Germinal center (tissue), 1 donor: ENCODE measurements at regions not wholly inside any gene's neighbourhood (a gene's known extent, or its start where the extent isn't known, plus 50 kb on each side); places are given as distances from the start of the nearest gene placed in this dataset.
"Not testable (repeated sequence)": the region's sequence is repeated elsewhere in the genome, so short reads cannot be mapped to it uniquely, and the experiment has no call there.

Source experiments
- DNase-seq: peaks from one replicate; pipeline ENCODE4 v3.0.0; 2012; ENCODE audit warnings: mixed read lengths, low spot score

DNA sequence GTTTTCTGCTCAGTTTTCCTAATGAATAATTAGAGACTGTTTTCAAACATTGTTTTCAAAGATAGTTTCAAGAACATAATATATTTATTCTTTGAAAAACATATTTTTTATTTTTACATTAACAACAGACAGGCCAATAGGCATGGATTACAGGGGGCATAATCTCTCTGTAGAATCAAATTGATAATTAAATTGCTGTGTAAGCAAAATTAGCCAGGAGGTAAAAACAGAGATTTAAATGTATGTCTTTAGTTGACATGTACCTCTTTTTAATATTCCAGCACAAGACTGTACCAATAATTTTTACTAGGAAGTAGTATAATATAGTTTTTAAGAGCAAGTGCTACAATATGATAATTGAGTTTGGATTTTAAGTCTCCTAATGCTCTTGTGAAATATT, 1444.5 kb downstream of the BRINP3 start:
- no peak for DNase-seq

DNA sequence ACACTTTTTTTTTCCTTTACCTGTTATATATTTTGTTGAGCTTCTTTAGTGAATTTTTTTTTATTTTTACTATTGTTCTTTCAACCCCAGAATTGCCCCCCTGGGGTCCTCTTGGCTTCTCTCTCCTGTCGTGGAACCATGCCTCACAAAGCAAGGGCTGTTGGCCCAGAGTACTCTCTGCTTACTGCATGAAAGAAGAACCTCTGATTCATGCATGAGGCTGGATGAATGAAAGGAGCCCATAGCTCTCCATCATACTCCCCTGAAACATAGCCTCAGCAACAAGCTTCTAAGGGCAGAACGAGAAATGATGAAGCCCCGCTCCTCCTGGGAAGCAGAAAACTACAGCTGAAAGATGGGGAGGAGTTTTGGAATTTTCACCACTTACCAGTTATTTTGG, 1441.0 kb downstream of the BRINP3 start:
- no peak for DNase-seq

DNA sequence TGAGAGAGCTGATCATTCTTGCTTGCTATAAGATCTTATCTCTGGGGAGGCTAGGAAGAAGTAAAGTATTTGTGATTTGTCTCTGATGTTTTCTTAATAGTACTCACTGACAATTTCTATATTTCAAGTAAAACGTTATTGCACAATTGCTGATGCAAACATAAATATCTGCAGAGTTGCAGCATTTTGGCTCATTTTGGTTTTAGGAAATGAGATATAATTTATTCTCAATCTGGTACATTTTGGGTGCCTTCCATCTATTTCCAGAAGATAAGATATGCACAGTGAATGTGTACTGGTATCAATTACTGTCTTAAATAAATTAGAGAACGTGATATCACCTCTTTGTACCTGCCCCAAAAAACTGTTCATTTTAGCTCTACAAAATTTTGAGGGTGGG, 1431.5 kb downstream of the BRINP3 start:
- DNase-seq: no peak

DNA sequence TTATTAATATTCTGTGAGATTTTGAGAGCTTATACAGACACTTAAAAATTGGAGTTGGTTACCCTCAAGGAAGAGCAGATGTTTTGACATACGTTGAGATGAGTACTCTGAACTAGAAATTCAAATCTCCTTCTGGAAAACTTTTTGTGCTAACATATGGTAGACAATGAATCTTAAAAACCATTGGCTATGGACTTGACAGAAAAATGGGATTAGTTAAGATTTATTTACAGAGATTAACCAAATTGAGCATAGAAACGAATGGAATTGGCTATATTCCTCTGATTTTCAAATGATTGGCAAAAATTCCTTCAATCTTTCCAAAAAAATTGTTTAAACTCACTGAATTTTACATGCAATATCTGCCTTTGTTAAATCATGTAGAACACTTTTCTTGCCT, 1392.9 kb downstream of the BRINP3 start:
- DNase-seq: no peak

DNA sequence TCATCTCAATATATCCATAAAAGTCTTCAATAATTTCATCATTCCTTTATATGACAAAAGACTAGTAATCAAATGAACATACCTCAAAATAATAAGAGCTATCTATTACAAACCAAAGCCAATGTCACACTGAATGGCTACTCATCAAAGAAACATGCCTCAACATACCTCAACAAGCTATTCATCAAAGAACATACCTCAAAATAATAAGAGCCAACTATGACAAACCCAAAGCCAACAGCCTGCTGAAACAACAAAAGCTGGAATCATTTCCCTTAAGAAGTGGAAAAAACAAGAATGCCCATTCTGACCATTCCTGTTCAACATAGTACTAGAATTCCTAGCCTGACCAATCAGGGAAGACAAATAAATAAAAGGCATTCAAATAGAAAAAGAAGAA, 1373.7 kb downstream of the BRINP3 start:
- no peak for DNase-seq

DNA sequence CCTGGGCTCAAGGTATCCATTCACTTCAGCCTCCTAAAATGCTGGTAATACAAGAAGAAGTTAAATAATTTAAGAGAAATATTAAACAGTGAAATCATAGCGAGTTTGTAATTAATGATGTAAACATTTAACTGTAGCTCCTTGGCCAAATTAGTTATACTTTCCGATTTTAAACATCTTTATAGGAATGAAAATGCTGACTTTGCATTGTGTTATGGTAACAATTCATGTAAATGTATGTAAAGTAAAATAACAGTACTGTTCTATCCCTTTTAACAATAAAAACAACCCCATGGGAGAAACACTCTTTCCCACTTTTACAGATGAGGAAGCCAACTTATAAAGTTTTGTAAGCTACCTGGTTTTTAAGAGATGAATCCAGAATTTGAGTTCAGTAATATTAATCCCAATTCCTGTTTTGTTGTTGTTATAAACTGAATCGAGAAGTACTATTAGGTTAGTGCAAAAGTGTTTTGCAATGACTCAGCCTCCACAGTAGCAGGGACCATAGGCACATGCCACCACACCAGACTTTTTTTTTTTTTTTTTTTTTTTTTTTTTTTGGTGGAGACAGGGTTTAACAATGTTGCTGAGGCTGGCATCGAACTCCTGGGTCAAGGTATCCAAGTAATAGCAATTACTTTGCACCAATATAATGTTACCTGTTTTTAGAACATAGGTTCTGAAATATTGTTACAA, 1360.4 kb downstream of the BRINP3 start:
- no peak for DNase-seq

DNA sequence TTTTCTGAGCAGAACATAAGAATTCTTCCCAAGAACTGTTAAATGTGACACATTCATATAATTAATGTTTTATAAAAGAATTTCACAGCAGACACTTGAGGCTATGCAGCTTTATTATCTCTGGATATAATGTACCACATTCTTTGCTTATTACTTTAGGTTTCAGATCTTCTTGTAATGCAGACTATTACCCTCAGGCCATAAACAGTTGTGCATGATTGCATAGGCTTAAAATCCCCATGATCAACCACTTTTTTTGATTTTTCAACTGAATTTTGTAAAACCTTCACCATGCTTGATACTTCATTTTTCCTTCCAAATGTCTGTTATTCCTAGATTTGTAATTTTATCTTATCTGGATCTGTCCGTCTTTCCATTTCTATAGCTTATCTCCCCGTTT, 1355.7 kb downstream of the BRINP3 start:
- no peak for DNase-seq

DNA sequence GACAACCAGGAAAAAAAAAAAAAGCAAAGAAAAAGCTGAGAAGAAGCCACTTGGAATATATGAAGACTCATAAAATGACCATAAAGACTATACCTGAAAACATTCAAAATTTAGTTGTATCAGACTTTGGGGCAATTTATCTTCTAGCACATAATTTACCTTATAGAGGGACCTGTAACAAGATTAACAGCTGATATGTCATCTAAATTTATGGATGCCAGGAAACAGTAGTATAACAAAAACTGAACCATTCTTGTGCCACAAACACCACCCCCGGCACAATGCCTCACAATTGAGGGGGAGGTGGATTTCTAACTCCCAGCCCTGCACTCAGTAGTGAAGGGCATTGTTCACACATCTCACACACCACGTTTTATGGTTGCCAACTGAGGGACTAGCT, 1352.0 kb downstream of the BRINP3 start:
- no peak for DNase-seq

DNA sequence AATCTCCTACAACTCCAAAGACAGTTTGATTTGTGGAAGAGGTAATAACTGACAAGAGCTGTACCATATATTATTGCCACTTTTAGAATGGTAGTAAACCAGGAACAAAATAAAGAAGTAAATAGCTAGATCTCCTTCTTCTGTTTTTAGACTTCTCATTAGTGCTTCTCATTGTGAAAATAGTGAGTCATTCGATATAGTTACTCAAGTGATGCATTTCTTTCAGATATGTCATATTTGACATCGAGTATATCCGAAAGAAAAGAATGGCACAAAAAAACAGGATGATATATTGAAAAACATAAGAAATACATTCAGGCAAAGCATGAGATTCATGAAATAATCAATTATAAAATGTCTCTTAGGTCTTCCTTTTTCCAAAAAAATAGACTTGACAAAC, 1346.1 kb downstream of the BRINP3 start:
- no peak for DNase-seq

DNA sequence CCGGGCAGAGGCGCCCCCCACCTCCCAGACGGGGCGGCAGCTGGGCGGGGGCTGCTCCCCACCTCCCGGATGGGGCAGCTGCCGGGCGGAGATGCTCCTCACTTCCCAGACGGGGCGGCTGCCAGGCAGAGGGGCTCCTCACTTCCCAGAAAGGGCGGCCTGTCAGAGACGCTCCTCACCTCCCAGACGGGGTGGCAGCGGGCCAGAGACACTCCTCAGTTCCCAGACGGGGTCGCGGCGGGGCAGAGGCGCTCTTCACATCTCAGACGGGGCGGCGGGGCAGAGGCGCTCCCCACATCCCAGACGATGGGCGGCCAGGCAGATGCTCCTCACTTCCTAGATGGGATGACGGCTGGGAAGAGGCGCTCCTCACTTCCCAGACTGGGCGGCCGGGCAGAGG, 1337.9 kb downstream of the BRINP3 start:
- DNase-seq: not testable (repeated sequence)

DNA sequence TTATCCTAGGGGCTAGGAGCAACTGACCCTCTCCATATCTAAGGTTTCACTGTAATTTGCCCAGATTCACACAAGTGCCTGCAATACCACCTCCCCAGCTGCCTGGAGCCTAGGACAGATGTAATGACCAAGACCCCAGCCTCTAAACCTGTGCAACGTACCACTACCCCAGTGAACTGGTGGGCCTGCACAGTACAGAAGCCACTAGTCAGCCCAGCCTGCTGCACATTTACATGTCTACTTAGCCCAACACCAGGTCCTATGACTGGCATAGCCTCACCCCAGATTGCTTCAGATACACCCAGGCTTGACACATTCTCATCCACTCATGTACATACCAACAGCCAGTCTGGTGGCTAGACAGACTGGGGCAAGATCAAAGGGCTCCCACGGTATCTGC, 1336.6 kb downstream of the BRINP3 start:
- no peak for DNase-seq

DNA sequence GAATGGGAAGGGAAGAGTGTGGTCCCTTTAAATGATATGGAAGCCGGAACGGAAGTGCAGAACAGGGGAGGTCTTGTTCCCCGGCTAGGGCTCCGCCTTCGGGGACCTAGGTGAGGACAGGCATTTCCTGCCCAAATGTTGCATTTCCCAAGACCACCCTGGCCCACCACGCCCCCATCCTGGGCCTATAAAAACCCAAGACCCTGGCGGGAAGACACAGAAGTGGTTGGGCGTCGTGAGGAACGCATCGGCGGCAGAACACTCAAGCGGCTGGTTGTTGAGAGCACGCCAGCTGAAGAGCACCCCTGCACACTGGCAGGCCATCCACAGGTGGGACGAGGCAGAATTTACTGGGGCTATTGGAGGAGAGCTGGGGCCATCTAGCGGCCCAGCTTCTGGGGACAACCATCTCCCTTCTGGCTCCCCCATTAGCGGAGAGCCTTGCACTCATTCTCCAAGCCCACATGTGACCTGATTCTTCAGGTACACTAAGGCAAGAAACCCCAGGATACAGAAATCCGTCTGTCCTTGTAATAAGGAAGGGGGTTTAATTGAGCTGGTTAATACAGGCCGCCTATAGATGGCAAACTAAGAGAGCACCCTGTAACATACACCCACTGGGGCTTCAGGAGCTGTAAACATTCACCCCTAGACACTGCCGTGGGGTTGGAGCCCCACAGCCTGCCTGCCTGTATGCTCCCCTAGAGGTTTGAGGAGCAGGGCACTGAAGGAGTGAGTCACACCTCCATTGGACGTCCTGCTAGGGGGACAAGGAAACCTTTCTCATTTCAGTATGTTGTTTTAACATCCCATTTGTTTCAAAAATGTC, 1327.9 kb downstream of the BRINP3 start:
- DNase-seq: no peak

DNA sequence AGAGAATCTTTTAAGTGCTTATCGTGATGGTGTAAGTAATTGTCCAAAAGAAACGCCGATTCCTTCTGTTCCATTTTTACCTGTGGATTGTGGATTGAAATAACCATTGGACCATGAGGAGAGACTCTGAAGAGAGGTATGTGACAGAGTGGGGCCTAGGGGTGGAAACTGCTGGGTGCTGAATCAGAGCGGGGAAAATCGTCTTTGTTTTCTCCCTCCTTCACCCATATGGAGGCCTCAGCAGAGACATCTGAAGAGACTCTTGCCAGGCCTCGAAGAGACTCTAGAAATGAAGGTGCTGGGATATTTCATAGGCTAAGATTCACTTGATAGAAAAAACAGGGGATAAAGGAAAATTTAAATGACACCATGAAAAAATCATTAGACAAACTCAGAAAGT, 1327.0 kb downstream of the BRINP3 start:
- DNase-seq: no peak

DNA sequence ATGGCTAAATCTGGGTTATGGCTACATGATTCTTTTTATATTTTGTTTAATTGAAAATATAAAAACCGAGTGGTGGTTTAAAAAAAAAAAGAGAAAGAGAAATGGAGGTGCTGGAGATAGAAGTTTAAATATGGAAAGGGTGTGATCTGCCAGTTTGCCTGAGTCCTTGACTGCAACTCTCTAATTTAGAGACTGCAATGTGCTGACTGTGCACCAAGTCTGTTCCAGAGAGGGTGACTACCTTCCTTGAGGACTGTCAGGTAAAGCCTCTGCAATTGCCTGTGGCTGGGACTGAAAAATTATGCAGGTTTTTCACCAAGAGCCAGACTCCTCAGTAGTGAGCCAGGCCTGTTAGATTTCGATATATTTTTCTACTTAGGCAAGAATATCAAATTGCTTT, 1326.3 kb downstream of the BRINP3 start:
- DNase-seq: no peak

DNA sequence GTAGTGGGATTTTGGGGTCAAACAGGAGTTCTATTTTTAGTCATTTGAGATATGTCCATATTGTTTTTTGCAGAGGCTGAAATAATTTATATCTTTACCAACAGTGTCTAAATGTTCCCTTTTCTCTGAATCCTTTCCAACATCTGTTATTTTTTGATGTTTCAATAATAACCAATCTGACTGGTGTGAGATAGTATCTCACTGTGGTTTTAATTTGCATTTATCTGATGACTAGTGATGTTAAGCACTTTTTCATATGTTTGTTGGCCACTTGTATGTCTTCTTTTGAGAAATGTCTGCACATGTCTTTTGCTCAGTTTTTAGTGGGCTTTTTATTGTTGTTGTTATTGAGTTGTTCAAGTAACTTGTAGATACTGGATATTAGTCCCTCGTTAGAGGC, 1325.0 kb downstream of the BRINP3 start:
- no peak for DNase-seq

DNA sequence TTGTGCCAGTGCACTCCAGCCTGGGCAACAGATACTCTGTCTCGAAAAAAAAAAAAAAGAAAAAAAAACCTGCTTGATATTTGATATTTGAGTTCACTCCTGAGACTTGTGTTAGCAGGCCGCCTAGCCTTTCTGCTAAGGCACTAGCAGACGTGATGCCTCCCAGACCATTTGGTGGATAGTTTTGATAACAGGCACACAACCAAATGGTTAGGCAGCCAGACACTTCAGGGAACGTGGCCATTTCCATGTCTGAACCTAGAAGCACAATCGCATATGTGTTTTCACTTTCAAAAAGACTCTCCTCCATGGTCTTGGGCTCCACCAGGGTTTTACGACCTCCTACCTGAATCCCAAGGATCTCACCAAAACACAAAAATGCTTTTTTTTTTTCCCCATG, 1319.5 kb downstream of the BRINP3 start:
- no peak for DNase-seq

DNA sequence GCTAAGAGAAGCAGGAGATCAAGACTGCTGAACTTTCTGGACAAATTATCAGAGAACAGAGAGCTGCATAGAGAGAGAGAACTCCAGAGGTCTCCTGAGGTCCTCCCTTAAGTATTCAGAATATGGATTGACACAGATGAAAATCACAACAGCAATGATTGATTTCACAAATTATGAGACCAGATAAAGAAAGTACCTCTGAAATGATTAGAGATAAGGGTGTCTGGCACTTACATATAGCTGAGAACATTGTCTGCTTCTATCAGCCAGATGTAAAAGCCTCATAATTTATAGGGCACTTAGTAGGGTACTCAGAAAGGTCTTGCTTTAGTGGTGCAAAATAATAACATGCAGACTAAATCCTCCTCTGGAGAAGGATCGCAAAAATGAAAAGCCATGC, 1301.8 kb downstream of the BRINP3 start:
- DNase-seq: no peak

DNA sequence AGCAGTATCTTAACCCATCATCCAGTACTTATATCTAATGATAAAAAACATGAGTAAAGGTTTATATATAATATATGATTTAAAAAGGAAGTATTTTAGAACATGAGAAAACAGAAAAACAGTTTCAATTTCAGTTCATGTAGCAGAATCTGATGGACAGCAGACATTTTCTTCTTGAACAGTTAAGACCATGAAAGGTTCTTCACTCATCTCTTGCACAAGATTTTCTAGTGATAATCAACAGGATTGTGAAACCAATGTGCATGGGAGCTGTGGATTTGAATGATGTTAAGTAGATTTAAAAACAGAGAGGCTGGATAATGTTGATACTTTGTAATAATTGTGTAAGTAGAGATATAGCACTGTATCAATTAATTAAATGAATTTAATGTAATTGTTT, 1297.6 kb downstream of the BRINP3 start:
- no peak for DNase-seq

DNA sequence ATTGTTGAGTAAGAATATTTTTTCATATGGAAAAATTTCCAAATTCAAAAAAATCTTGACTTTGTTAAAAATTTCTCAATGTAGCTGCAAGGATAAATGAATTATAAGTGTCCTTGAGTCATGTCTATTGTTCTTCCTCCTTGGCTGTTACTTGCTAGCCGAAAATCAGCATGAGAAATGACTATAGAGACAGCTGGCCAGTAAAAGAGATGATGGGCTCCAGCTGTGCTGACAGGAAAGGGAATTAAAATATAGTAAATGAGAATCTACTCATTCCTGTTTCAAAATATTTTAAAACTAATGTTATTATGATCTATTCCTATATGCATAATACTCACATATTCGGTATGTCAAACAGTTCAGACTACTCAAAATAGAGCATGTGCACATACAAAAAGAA, 1292.6 kb downstream of the BRINP3 start:
- DNase-seq: no peak

DNA sequence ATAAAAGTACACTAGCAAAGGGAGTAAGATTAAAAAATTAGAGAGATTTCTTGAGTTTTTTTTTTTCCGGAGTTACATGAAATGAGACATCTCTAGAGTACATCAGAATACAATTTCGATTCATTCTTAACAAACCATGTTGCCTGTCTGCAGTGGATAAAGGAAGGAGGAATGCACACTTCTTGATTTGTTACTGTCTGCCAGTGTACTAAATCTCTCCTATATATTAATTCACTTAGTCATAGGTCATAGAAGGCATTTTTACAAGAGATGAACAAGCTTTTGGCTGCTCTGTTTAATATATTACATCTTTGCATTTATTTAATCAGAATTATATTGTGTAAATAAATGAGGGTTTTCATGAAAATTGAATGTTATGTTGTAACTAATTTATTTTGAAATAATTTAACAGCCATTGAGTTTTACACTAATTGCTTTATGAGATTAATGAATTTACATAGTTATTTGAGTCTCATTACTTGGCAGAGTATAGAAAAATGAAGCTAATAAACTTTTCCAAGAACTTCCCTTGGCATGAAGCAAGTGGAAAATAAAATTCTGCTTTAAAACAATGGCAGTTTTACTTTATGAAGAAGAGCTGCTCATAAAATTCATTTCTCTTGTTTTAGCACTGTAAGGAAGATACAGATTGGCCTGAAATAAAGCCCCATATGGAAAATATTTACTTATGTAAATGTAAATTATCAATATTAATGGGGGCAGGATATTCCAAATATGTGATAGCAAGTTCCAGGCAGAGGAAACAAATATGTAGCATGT, 1284.7 kb downstream of the BRINP3 start:
- no peak for DNase-seq

DNA sequence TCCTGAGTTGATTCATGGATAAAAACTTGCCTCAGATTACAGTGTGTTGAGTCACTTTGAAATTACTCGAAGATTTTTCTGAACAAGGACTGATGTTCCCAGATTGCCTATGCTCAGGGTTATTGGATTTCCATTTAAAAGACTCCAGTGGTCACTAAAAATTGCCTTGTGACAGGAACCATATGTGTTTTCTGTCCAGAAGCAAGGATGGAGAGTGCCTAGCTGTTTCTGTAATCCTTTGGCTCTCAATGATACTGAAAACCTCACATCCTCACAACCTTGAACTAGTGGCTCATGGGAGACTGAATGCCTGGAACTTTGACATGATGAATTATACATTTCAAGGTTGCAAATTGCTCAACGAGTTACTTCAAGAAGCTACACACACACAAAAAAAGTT, 1271.8 kb downstream of the BRINP3 start:
- DNase-seq: no peak

DNA sequence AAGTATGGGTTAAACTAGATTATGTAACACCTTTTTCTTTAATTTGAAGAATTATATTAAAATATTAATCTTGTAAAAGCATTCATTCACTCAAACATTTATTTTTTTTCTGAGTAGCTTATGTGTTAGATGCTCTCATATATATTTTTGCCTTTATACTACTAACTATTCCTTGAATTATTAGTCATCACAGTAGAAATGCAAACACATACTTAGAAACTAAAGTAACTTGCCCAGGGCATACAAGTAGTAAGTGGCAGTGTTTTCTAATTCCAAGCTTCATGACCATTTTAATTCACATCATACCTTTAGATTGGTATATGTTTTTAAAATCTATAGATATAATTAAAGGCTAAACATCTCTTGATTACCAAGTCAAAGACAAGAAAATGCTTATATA, 1271.0 kb downstream of the BRINP3 start:
- no peak for DNase-seq

DNA sequence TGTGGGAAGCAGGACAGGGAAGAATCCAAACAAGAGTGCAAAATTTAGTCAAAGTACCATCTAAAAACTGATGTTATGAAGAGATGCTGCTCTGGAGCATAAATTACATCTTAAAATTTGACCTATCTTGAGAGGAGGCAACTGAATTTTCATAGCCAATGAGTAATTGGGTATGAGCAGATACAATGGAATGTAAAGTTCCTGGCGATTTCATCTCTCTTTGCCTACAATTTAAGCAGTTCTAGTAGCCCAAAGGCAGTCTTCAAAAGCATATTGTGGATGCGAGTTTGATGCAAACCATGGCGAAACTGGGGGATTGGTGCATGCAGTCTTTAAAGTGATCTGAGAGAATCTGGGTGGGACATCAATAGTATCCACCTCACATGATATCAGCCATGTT, 1265.9 kb downstream of the BRINP3 start:
- no peak for DNase-seq
